Stomach (tissue), 4 donors: ENCODE measurements at regions not wholly inside any gene's neighbourhood (a gene's known extent, or its start where the extent isn't known, plus 50 kb on each side); places are given as distances from the start of the nearest gene placed in this dataset.

Source experiments
- CTCF ChIP-seq, 7 experiments: fragments of 450-650 bp in 4 of 7; fragments of 200-600 bp in 3 of 7; sonication (generic) in 3 of 7; IDR thresholded peaks; one replicate each; pipeline ENCODE4 v1.5.1; 2016 to 2019; ENCODE audit warnings: antibody characterized with exemption in 7 of 7, control low read depth in 2 of 7, mild to moderate bottlenecking in 1 of 7
- EP300 ChIP-seq: sonication (generic); formaldehyde crosslinking; IDR thresholded peaks from one replicate; pipeline ENCODE4 v1.6.1; 2017; ENCODE audit warnings: antibody characterized with exemption
- POLR2A ChIP-seq, 4 donors: fragments of 450-650 bp; IDR thresholded peaks; one replicate each; pipeline ENCODE4 v1.6.1; 2016; ENCODE audit warnings: antibody characterized with exemption in 4 of 4, control low read depth in 2 of 4, mild to moderate bottlenecking in 1 of 4, moderate library complexity in 1 of 4

GRCh38 chr5:173741087-173741486 lies 124.6 kb upstream of the BOD1 start:
- TF ChIP-seq EP300 (no peak), CTCF (IDR thresholded peaks at IDR 0.05) (no peak), POLR2A (IDR thresholded peaks at IDR 0.05) (no peak)
